ENCODE measurements at regions not wholly inside any gene's neighbourhood (a gene's known extent, or its start where the extent isn't known, plus 50 kb on each side); places are given as distances from the start of the nearest gene placed in this dataset.

- TF ChIP-seq POLR2A (IDR thresholded peaks at IDR 0.05; ENCODE audit: low read depth, low read length): no peak
- no peak for TF ChIP-seq MAX (IDR thresholded peaks at IDR 0.05; ENCODE audit: insufficient read depth, insufficient read length)
- TF ChIP-seq FOS (IDR thresholded peaks at IDR 0.05; ENCODE audit: borderline replicate concordance, insufficient read depth, low read length): no peak
- TF ChIP-seq, protein P1, sequence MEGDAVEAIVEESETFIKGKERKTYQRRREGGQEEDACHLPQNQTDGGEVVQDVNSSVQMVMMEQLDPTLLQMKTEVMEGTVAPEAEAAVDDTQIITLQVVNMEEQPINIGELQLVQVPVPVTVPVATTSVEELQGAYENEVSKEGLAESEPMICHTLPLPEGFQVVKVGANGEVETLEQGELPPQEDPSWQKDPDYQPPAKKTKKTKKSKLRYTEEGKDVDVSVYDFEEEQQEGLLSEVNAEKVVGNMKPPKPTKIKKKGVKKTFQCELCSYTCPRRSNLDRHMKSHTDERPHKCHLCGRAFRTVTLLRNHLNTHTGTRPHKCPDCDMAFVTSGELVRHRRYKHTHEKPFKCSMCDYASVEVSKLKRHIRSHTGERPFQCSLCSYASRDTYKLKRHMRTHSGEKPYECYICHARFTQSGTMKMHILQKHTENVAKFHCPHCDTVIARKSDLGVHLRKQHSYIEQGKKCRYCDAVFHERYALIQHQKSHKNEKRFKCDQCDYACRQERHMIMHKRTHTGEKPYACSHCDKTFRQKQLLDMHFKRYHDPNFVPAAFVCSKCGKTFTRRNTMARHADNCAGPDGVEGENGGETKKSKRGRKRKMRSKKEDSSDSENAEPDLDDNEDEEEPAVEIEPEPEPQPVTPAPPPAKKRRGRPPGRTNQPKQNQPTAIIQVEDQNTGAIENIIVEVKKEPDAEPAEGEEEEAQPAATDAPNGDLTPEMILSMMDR (IDR thresholded peaks at IDR 0.05; ENCODE audit: extremely low read depth in 1 of 2, insufficient read depth in 1 of 2, low read depth in 1 of 2, low read length in 2 of 2): no peak
- TF ChIP-seq POLR2AphosphoS5 (IDR thresholded peaks at IDR 0.05; ENCODE audit: insufficient read depth, low read depth, low read length): no peak
These were observed 1055.7 kb downstream of the JRKL start for GRCh38 chr11:97445561-97445960.

Data from endothelial cell of umbilical vein (primary cell).